Breast epithelium (tissue), 3 donors: ENCODE measurements at regions not wholly inside any gene's neighbourhood (a gene's known extent, or its start where the extent isn't known, plus 50 kb on each side); places are given as distances from the start of the nearest gene placed in this dataset.

Source experiments
- CTCF ChIP-seq, 3 donors: fragments of 450-650 bp; IDR thresholded peaks; one replicate each; pipeline ENCODE4 v1.5.1; 2016 to 2017; ENCODE audit warnings: antibody characterized with exemption in 3 of 3, mild to moderate bottlenecking in 3 of 3, moderate library complexity in 3 of 3
- POLR2A ChIP-seq: fragments of 450-650 bp; IDR thresholded peaks from one replicate; pipeline ENCODE4 v1.6.1; 2016; ENCODE audit warnings: antibody characterized with exemption, mild to moderate bottlenecking, moderate library complexity

- TF ChIP-seq POLR2A (no peak), CTCF (IDR thresholded peaks at IDR 0.05) (no peak)
Measured at GRCh38 chr3:95654570-95655362, 1159.6 kb upstream of the EPHA6 start.
